GM12878 (cell line): ENCODE measurements at regions not wholly inside any gene's neighbourhood (a gene's known extent, or its start where the extent isn't known, plus 50 kb on each side); places are given as distances from the start of the nearest gene placed in this dataset.

Experiments
- ATAC-seq: fragments of 200-7000 bp; cut with Tn5 transposase; 3 replicates; pipeline ENCODE4 v1.9.1; 2020; ENCODE audit warnings: mild to moderate bottlenecking, moderate library complexity
- BruUV-seq: library from RNA; stranded (reverse); fragments of 400-500 nt; replicated peaks from 2 replicates; lab custom pipeline; 2021; lab: Mats Ljungman, UMichigan
- CTCF ChIA-PET: fragments of 300-600 bp; sonication (Branson Sonifier 250); formaldehyde crosslinking; extraction: SDS; loops from one replicate; lab custom pipeline; 2021; ENCODE audit warnings: inconsistent platforms; lab: Yijun Ruan, JAX
- POLR2A ChIA-PET: fragments of 350-600 bp; formaldehyde crosslinking; extraction: SDS; loops from one replicate; lab custom pipeline; 2021; ENCODE audit warnings: inconsistent platforms; lab: Charles Lee
- RAD21 ChIA-PET: fragments of 300-600 bp; sonication (Branson Sonifier 250); formaldehyde crosslinking; loops from one replicate; lab custom pipeline; 2023; ENCODE audit warnings: antibody characterized with exemption; ENCODE audit not compliant: unreplicated experiment; lab: Charles Lee
- SMC1A ChIA-PET: fragments of 300-600 bp; sonication (Branson Sonifier 250); formaldehyde crosslinking; loops from one replicate; lab custom pipeline; 2023; ENCODE audit not compliant: unreplicated experiment, uncharacterized antibody; lab: Charles Lee
- DNase-seq: peaks from one replicate; pipeline ENCODE4 v3.0.0-alpha.2; 2011; ENCODE audit warnings: low read depth, low spot score
- FAIRE-seq: peaks from 3 replicates; lab custom pipeline; 2011; peaks lifted over from hg19 to GRCh38; lab: Jason Lieb, UNC
- H2AFZ ChIP-seq: 2 replicates; pipeline ENCODE4 v1.6.0; 2011; ENCODE audit warnings: low read depth, low read length, control low read depth; ENCODE audit not compliant: control insufficient read depth
- H3K27ac ChIP-seq: 2 replicates; pipeline ENCODE4 v1.5.1; 2011; ENCODE audit warnings: control low read depth; ENCODE audit not compliant: control insufficient read depth, insufficient read depth
- H3K27me3 ChIP-seq, 2 experiments: replicated peaks in 1 of 2; 2 replicates each; pipeline versions ENCODE4 v1.6.0 to v1.6.1; 2011; ENCODE audit warnings: low read length in 1 of 2; ENCODE audit not compliant: control insufficient read depth in 2 of 2, insufficient read depth in 2 of 2
- H3K36me3 ChIP-seq, 2 experiments: 2 replicates each; pipeline ENCODE4 v1.5.1; 2011; ENCODE audit warnings: low read length in 1 of 2; ENCODE audit not compliant: control insufficient read depth in 2 of 2, insufficient read depth in 2 of 2
- H3K4me1 ChIP-seq: 2 replicates; pipeline ENCODE4 v1.6.1; 2011; ENCODE audit warnings: mild to moderate bottlenecking, low read length, moderate library complexity, mixed read lengths; ENCODE audit not compliant: control insufficient read depth, insufficient read depth
- H3K4me2 ChIP-seq: 2 replicates; pipeline ENCODE4 v1.6.0; 2011; ENCODE audit warnings: control low read depth; ENCODE audit not compliant: control insufficient read depth, insufficient read depth
- H3K4me3 ChIP-seq: fragments of 200-600 bp; sonication (generic); 2 replicates; pipeline ENCODE4 v1.5.1; 2016
- H3K79me2 ChIP-seq: 2 replicates; pipeline ENCODE4 v1.6.0; 2011; ENCODE audit warnings: low read length; ENCODE audit not compliant: control insufficient read depth, insufficient read depth
- H3K9ac ChIP-seq: 2 replicates; pipeline ENCODE4 v1.8.0; 2011; ENCODE audit warnings: low read length, control low read depth, mixed read lengths; ENCODE audit not compliant: control insufficient read depth, insufficient read depth
- H3K9me3 ChIP-seq: replicated peaks from 3 replicates; pipeline ENCODE4 v1.5.1; 2011; ENCODE audit warnings: mild to moderate bottlenecking, low read length; ENCODE audit not compliant: control insufficient read depth, insufficient read depth
- H4K20me1 ChIP-seq: 2 replicates; pipeline ENCODE4 v1.6.0; 2011; ENCODE audit not compliant: control insufficient read depth, insufficient read depth
- DPF2 ChIP-seq: fragments of 450-650 bp; IDR thresholded peaks from 2 replicates; pipeline ENCODE4 v1.6.1; 2017; ENCODE audit warnings: mild to moderate bottlenecking
- EZH2 ChIP-seq: IDR thresholded peaks from 2 replicates; pipeline ENCODE4 v1.6.1; 2012; ENCODE audit warnings: low read depth, mild to moderate bottlenecking, control low read depth, inconsistent platforms, low read length, borderline replicate concordance; ENCODE audit not compliant: control insufficient read depth
- FOXK2 ChIP-seq: fragments of 450-650 bp; IDR thresholded peaks from 2 replicates; pipeline ENCODE4 v1.6.1; 2017; ENCODE audit warnings: mild to moderate bottlenecking, moderate library complexity
- MYC ChIP-seq: IDR thresholded peaks from 2 replicates; pipeline ENCODE4 v1.6.1; 2011; ENCODE audit warnings: mild to moderate bottlenecking, low read length, moderate library complexity, inconsistent platforms; ENCODE audit not compliant: insufficient read depth, insufficient replicate concordance, insufficient read length, severe bottlenecking
- NFYB ChIP-seq: IDR thresholded peaks from 2 replicates; pipeline ENCODE4 v1.6.1; 2011; ENCODE audit warnings: low read depth, mild to moderate bottlenecking, low read length, improper control_type of control experiment, moderate library complexity; ENCODE audit not compliant: insufficient read depth
- NR2C1 ChIP-seq: fragments of 450-650 bp; IDR thresholded peaks from 2 replicates; pipeline ENCODE4 v1.6.1; 2017; ENCODE audit warnings: antibody characterized with exemption, mild to moderate bottlenecking, moderate library complexity
- RCOR1 ChIP-seq: conservative IDR thresholded peaks from 2 replicates; pipeline ENCODE4 v1.6.1; 2012; ENCODE audit warnings: low read depth, low read length, improper control_type of control experiment
- RUNX3 ChIP-seq: IDR thresholded peaks from 2 replicates; pipeline ENCODE4 v1.6.1; 2012; ENCODE audit warnings: low read length, inconsistent platforms
- STAT1 ChIP-seq: fragments of 450-650 bp; conservative IDR thresholded peaks from 2 replicates; pipeline ENCODE4 v1.6.1; 2014; ENCODE audit warnings: antibody characterized with exemption, mild to moderate bottlenecking
- TCF3 ChIP-seq: IDR thresholded peaks from 2 replicates; pipeline ENCODE4 v1.6.1; 2012; ENCODE audit warnings: low read depth, mild to moderate bottlenecking, low read length, borderline replicate concordance; ENCODE audit not compliant: insufficient read depth
- YBX1 ChIP-seq: fragments of 450-650 bp; IDR thresholded peaks from 2 replicates; pipeline ENCODE4 v1.6.1; 2016; ENCODE audit warnings: antibody characterized with exemption
- WGBS: methylation state at CpG from one replicate; pipeline ENCODE4 v1.1.6; 2016; ENCODE audit warnings: low lambda C conversion rate; ENCODE audit not compliant: insufficient replicate concordance, insufficient coverage; ENCODE audit errors: missing lambda C conversion rate; 5-methylcytosine and 5-hydroxymethylcytosine counted together
- in situ Hi-C: fragments of 300-500 bp; cut with MboI; formaldehyde crosslinking; loops from 9 replicates; pipeline ENCODE4 v1.14.3; 2018; ENCODE audit warnings: mixed read lengths
- intact Hi-C: fragments of 100-400 bp; cut with micrococcal nuclease; formaldehyde crosslinking; loops from one replicate; pipeline ENCODE4 v1.14.2; 2022; ENCODE audit not compliant: unreplicated experiment
- TF ChIP-seq, protein P1 (sequence below): fragments of 450-650 bp; IDR thresholded peaks from 2 replicates; pipeline ENCODE4 v1.6.1; 2017; ENCODE audit warnings: low read depth, mild to moderate bottlenecking, moderate library complexity

DNA sequence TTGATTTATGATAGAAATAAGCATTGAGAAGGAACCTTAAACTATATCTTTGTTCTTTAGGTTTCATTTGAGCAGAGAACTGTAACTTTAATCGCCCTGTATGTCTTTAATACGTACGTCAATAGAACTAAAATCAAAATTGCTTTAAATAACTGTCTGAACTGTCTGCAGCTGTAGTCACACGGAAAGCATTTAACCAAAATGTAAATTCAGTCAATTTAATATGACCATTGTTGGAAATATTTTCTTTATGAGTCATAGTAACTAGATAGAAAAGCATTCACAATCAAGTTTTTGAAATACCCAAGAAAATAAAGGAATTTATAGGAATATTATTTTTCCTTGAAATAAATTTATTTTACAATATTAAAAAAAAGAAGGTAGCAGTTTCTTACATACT lies 157.1 kb upstream of the CDH6 start:
- Histone ChIP-seq H3K79me2 (no peaks in the 10 kb centered on the region), H3K9ac (no peak overlapping the region), H4K20me1 (no peaks in the 10 kb centered on the region), H3K36me3 (no peaks in the 10 kb centered on the region), H3K4me3 (no peak overlapping the region), H3K27me3 (no peaks in the 10 kb centered on the region), H2AFZ (no peak overlapping the region), H3K4me2 (no peak overlapping the region), H3K9me3 (no peaks in the 10 kb centered on the region), H3K27ac (no peak overlapping the region), H3K4me1 (no peaks in the 10 kb centered on the region)
- intact Hi-C loops = no loop called here
- BruUV-seq = no TSS peak
- ChIA-PET RAD21 (no interaction called here), POLR2A (no interaction called here), SMC1A (no interaction called here), CTCF (no interaction called here)
- no peak for DNase-seq
- no peak for ATAC-seq
- 28% methylated on average over 4 of the region's 4 CpGs for WGBS
- in situ Hi-C loops = no loop called here
- no peak for TF ChIP-seq NR2C1
- TF ChIP-seq STAT1 = no peak
- no peak for TF ChIP-seq NFYB
- TF ChIP-seq RUNX3 = no peak
- TF ChIP-seq, protein P1, sequence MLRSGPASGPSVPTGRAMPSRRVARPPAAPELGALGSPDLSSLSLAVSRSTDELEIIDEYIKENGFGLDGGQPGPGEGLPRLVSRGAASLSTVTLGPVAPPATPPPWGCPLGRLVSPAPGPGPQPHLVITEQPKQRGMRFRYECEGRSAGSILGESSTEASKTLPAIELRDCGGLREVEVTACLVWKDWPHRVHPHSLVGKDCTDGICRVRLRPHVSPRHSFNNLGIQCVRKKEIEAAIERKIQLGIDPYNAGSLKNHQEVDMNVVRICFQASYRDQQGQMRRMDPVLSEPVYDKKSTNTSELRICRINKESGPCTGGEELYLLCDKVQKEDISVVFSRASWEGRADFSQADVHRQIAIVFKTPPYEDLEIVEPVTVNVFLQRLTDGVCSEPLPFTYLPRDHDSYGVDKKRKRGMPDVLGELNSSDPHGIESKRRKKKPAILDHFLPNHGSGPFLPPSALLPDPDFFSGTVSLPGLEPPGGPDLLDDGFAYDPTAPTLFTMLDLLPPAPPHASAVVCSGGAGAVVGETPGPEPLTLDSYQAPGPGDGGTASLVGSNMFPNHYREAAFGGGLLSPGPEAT = no peak
- TF ChIP-seq DPF2 = no peak
- TF ChIP-seq TCF3 = no peak
- TF ChIP-seq FOXK2 = no peak
- TF ChIP-seq YBX1 = no peak
- TF ChIP-seq MYC = no peak
- TF ChIP-seq RCOR1 = no peak
- no peak for TF ChIP-seq EZH2
- no peak for FAIRE-seq
